ENCODE measurements at regions not wholly inside any gene's neighbourhood (a gene's known extent, or its start where the extent isn't known, plus 50 kb on each side); places are given as distances from the start of the nearest gene placed in this dataset.

DNA sequence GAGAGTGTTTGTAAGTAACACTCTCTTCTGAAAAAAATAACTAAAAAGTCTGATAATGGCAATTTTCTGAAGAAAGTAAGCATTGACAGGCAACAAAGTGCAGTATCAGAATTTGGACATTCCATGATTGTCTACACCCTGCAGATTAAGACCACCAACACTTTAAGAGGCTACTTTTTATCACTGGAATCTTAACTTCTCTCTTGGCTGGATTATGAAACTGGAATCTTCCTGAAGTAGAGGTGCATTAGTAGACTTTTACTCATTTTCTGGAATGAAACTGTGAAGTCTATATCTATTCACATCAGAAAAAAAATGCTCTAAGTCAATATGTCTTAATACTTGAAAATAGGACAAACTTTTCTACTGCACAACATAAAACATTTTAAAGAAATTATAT lies 547.5 kb downstream of the COL12A1 start:
- no peak overlapping the region for H3K27ac ChIP-seq (ENCODE audit: low read length)
- no peak overlapping the region for H2AFZ ChIP-seq (ENCODE audit: low read length)
- H3K9ac ChIP-seq (ENCODE audit: low read length) = no peak overlapping the region
- intact Hi-C loops (cut with micrococcal nuclease) = no loop called here
- H3K9me2 ChIP-seq (replicated peaks; ENCODE audit: low read length) = no peaks in the 10 kb centered on the region
- ChIA-PET POLR2A (ENCODE audit: unreplicated experiment) (no interaction called here), CTCF (no interaction called here)
- peaks cover 3% of the 10 kb centered on the region; the same call in 1 of the 2 replicates for H3K4me1 ChIP-seq (ENCODE audit: insufficient read depth, low read length)
- H3K27me3 ChIP-seq (ENCODE audit: low read length) = no peaks in the 10 kb centered on the region
- no peak overlapping the region for H3K4me2 ChIP-seq (ENCODE audit: low read length)
- ATAC-seq (no peak), DNase-seq (no peak)
- H3K79me2 ChIP-seq (ENCODE audit: low read length) = no peaks in the 10 kb centered on the region
- BruUV-seq (replicated peaks) = no TSS peak
- H3K36me3 ChIP-seq (ENCODE audit: low read depth, low read length) = no peaks in the 10 kb centered on the region
- no peaks in the 10 kb centered on the region for H3K9me3 ChIP-seq (ENCODE audit: low read length)
- H4K20me1 ChIP-seq (ENCODE audit: low read length) = no peaks in the 10 kb centered on the region
- no peak for TF ChIP-seq EZH2phosphoT487 (IDR thresholded peaks at IDR 0.05; ENCODE audit: borderline replicate concordance, low read length)
- H3F3A ChIP-seq (ENCODE audit: low read length, unreplicated experiment) = no peaks in the 10 kb centered on the region
- no peak overlapping the region for H3K4me3 ChIP-seq (ENCODE audit: low read length)

DNA sequence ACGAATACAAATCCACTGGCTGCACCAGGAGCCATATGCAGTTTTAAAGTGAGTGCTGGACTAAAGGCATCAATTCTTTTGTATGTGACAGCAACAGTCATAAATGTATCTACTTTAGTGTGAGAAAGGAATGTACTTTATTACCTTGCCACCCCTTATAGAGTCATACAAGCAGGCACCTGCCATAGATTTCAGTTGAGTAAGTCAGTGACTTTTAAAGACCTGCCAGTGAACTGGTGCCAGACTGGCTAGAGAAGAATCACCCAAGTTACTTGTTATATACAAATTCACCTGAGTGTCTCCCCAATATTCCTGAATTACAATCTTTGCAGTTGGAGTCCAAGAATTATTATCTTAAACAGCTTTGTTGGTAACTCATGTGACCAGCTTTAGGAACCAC lies 547.9 kb downstream of the COL12A1 start:
- no peak overlapping the region for H2AFZ ChIP-seq (ENCODE audit: low read length)
- no peaks in the 10 kb centered on the region for H3K9me3 ChIP-seq (ENCODE audit: low read length)
- no peaks in the 10 kb centered on the region for H3K27me3 ChIP-seq (ENCODE audit: low read length)
- no peaks in the 10 kb centered on the region for H3K36me3 ChIP-seq (ENCODE audit: low read depth, low read length)
- H3K79me2 ChIP-seq (ENCODE audit: low read length) = no peaks in the 10 kb centered on the region
- peaks cover 3% of the 10 kb centered on the region; the same call in 1 of the 2 replicates for H3K4me1 ChIP-seq (ENCODE audit: insufficient read depth, low read length)
- H3K4me3 ChIP-seq (ENCODE audit: low read length) = no peak overlapping the region
- DNase-seq (no peak), ATAC-seq (no peak)
- no peak overlapping the region for H3K4me2 ChIP-seq (ENCODE audit: low read length)
- intact Hi-C loops (cut with micrococcal nuclease) = no loop called here
- H3K9ac ChIP-seq (ENCODE audit: low read length) = no peak overlapping the region
- no peaks in the 10 kb centered on the region for H3F3A ChIP-seq (ENCODE audit: low read length, unreplicated experiment)
- CTCF ChIA-PET = no interaction called here
- H3K9me2 ChIP-seq (replicated peaks; ENCODE audit: low read length) = no peaks in the 10 kb centered on the region
- H3K27ac ChIP-seq (ENCODE audit: low read length) = no peak overlapping the region
- POLR2A ChIA-PET (ENCODE audit: unreplicated experiment) = no interaction called here
- no peaks in the 10 kb centered on the region for H4K20me1 ChIP-seq (ENCODE audit: low read length)
- no TSS peak for BruUV-seq (replicated peaks)
- TF ChIP-seq EZH2 (IDR thresholded peaks at IDR 0.05; ENCODE audit: low read length, unreplicated experiment) (no peak), EZH2phosphoT487 (IDR thresholded peaks at IDR 0.05; ENCODE audit: borderline replicate concordance, low read length) (no peak)
- TF ChIP-seq, protein P1, sequence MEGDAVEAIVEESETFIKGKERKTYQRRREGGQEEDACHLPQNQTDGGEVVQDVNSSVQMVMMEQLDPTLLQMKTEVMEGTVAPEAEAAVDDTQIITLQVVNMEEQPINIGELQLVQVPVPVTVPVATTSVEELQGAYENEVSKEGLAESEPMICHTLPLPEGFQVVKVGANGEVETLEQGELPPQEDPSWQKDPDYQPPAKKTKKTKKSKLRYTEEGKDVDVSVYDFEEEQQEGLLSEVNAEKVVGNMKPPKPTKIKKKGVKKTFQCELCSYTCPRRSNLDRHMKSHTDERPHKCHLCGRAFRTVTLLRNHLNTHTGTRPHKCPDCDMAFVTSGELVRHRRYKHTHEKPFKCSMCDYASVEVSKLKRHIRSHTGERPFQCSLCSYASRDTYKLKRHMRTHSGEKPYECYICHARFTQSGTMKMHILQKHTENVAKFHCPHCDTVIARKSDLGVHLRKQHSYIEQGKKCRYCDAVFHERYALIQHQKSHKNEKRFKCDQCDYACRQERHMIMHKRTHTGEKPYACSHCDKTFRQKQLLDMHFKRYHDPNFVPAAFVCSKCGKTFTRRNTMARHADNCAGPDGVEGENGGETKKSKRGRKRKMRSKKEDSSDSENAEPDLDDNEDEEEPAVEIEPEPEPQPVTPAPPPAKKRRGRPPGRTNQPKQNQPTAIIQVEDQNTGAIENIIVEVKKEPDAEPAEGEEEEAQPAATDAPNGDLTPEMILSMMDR (conservative IDR thresholded peaks at IDR 0.05; ENCODE audit: low read depth, low read length) = no peak

DNA sequence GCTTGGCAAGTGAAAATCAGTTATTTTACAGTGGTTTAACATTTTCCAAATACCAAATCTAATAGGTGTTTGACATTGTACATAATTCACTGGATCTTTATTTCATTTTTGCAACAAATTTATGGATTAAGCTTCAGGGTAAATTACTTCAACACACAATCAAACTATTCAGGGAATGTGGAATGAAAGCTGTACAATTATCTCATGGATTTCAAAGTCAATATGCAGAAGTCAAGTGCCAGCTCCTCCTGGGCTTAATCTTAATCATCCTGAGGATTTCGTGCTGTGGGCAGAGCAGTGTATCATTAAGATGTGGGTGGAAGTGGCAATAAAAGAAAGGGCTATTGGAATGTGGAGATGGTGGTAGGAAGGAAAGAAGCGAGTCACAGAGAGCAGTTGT lies 548.8 kb downstream of the COL12A1 start:
- peak; percentile 7 for DNase-seq
- intact Hi-C loops (cut with micrococcal nuclease) = no loop called here
- ChIA-PET CTCF (no interaction called here), POLR2A (ENCODE audit: unreplicated experiment) (no interaction called here)
- no TSS peak for BruUV-seq (replicated peaks)
- Histone ChIP-seq H3K9me3 (ENCODE audit: low read length) (no peaks in the 10 kb centered on the region), H3K4me3 (ENCODE audit: low read length) (no peak overlapping the region), H2AFZ (ENCODE audit: low read length) (no peak overlapping the region), H3K4me2 (ENCODE audit: low read length) (no peak overlapping the region), H3K36me3 (ENCODE audit: low read depth, low read length) (no peaks in the 10 kb centered on the region), H4K20me1 (ENCODE audit: low read length) (no peaks in the 10 kb centered on the region), H3K4me1 (ENCODE audit: insufficient read depth, low read length) (peaks cover 3% of the 10 kb centered on the region; the same call in 1 of the 2 replicates), H3K27me3 (ENCODE audit: low read length) (no peaks in the 10 kb centered on the region), H3K79me2 (ENCODE audit: low read length) (no peaks in the 10 kb centered on the region), H3F3A (ENCODE audit: low read length, unreplicated experiment) (no peaks in the 10 kb centered on the region), H3K9ac (ENCODE audit: low read length) (no peak overlapping the region), H3K27ac (ENCODE audit: low read length) (no peak overlapping the region), H3K9me2 (replicated peaks; ENCODE audit: low read length) (no peaks in the 10 kb centered on the region)
- peak; percentile 15; the same call in 1 of the 2 replicates for ATAC-seq
- TF ChIP-seq, protein P1 (conservative IDR thresholded peaks at IDR 0.05; ENCODE audit: low read depth, low read length) = no peak
- no peak for TF ChIP-seq EZH2 (IDR thresholded peaks at IDR 0.05; ENCODE audit: low read length, unreplicated experiment)
- TF ChIP-seq EZH2phosphoT487 (IDR thresholded peaks at IDR 0.05; ENCODE audit: borderline replicate concordance, low read length) = no peak
